AG09319 (cell line): ENCODE measurements at regions not wholly inside any gene's neighbourhood (a gene's known extent, or its start where the extent isn't known, plus 50 kb on each side); places are given as distances from the start of the nearest gene placed in this dataset.

Source experiments
- DNase-seq: peaks from one replicate; pipeline ENCODE4 v3.0.0-alpha.2; 2010; ENCODE audit warnings: low read depth; ENCODE audit errors: extremely low read depth
- TF ChIP-seq, protein P1 (sequence below): IDR thresholded peaks from 2 replicates; pipeline ENCODE4 v1.5.1; 2011; ENCODE audit warnings: low read depth, mild to moderate bottlenecking, inconsistent platforms, low read length, moderate library complexity

GRCh38 chr3:72157748-72158638 lies 373.0 kb upstream of the PROK2 start:
- TF ChIP-seq, protein P1, sequence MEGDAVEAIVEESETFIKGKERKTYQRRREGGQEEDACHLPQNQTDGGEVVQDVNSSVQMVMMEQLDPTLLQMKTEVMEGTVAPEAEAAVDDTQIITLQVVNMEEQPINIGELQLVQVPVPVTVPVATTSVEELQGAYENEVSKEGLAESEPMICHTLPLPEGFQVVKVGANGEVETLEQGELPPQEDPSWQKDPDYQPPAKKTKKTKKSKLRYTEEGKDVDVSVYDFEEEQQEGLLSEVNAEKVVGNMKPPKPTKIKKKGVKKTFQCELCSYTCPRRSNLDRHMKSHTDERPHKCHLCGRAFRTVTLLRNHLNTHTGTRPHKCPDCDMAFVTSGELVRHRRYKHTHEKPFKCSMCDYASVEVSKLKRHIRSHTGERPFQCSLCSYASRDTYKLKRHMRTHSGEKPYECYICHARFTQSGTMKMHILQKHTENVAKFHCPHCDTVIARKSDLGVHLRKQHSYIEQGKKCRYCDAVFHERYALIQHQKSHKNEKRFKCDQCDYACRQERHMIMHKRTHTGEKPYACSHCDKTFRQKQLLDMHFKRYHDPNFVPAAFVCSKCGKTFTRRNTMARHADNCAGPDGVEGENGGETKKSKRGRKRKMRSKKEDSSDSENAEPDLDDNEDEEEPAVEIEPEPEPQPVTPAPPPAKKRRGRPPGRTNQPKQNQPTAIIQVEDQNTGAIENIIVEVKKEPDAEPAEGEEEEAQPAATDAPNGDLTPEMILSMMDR: no peak
- DNase-seq: no peak

DNA sequence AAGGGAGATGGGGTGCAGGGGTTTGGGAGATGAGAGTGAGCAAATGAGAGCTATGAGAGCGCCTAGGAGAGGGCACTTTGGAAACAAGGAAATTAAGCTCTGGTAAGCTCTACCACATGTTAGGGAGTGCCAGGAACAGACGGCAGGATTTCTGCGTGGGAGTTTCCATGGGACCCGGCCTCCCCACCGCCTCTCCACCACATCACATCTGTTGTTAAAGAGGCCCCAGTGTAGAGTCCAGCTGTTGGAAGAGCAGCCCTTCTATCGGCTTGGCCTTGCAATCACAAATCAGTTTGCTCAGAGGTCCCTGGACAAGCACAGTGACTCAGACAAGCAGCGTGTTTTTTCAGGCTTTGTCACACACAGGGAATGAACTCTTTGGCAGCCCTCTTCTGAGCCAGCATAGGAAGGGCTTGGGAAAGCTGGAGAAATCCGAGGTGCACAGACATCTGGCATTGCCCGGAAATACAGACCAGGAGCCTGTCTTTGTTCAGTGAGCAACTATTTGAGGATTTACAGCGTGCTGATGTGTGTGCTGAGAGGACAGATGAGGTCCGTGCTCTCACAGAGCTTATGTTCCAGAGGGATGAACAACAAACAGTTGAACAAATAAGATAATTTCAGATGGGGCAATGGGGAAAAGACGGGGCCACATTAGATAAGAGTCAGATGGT lies 370.6 kb upstream of the PROK2 start:
- TF ChIP-seq, protein P1: no peak
- DNase-seq: peak; percentile 95

GRCh38 chr3:72154391-72155335 lies 369.7 kb upstream of the PROK2 start:
- TF ChIP-seq, protein P1: no peak
- no peak for DNase-seq

GRCh38 chr3:72153477-72154314 lies 368.7 kb upstream of the PROK2 start:
- TF ChIP-seq, protein P1: no peak
- no peak for DNase-seq

DNA sequence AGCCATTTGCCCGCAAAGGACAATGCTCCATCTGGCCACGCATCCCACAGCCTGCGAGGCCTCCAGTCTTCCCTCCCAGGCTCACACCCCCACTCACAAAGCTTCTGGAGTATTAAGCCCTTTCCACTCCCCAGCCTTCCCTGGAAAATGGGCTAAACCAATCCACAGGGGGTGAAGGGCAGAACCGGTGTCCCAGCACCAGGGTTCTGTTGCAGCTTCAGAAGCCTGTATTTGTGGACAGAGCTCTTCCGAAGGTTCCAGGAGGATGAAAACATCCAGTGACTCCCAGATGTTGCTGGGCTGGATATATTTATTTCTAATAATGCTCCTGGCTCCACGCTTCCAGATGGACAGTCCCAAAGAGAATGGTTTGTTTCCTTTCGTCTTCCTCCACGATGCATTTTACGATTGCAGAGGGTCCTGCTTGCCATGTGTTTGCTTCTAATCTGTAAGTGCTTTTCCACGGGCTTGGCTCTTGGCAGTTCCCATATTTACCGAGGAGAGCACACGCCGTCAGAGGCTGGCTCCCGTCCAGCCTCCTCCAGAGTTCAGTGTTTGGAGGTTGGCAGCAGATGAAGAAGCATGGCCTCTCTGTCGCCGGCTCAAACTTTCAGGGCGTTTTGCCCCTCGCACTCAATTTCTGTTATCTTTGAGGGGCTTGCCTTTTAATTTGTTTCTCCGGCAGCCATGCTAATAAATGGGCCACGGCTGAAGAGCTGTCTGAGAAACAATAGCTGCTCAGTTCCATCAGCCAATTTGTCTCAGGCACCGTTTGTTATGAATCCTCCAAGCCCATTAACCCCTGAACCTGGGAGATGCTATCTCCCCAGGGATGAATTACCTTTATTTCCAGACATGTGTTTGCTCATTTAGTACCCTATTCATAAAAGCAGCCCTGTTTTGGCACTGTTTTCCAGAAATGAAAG lies 367.9 kb upstream of the PROK2 start:
- peak; percentile 42 for DNase-seq
- TF ChIP-seq, protein P1: no peak
